ENCODE measurements at regions not wholly inside any gene's neighbourhood (a gene's known extent, or its start where the extent isn't known, plus 50 kb on each side); places are given as distances from the start of the nearest gene placed in this dataset.

- TF ChIP-seq CTCF (IDR thresholded peaks at IDR 0.05) = no peak
- H3K4me1 ChIP-seq (ENCODE audit: control insufficient read depth in 1 of 2, insufficient read depth in 1 of 2, low read depth in 1 of 2, low read length in 1 of 2) = no peaks in the 10 kb centered on the region
- H3K27me3 ChIP-seq = peaks cover 12% of the 10 kb centered on the region
- H3K9me3 ChIP-seq = no peaks in the 10 kb centered on the region
- no peak overlapping the region for H3K27ac ChIP-seq
- H3K36me3 ChIP-seq = no peaks in the 10 kb centered on the region
- no peak overlapping the region for H3K4me3 ChIP-seq (ENCODE audit: low read depth in 1 of 2, low read length in 1 of 2)
These were observed 186.2 kb upstream of the WSCD1 start for GRCh38 chr17:5883775-5884665.

GRCh38 chr17:5885336-5885735, 184.8 kb upstream of the WSCD1 start:
- no peak for TF ChIP-seq CTCF (IDR thresholded peaks at IDR 0.05)
- no peak overlapping the region for H3K4me3 ChIP-seq (ENCODE audit: low read depth in 1 of 2, low read length in 1 of 2)
- H3K9me3 ChIP-seq = no peaks in the 10 kb centered on the region
- no peak overlapping the region for H3K27ac ChIP-seq
- no peaks in the 10 kb centered on the region for H3K4me1 ChIP-seq (ENCODE audit: control insufficient read depth in 1 of 2, insufficient read depth in 1 of 2, low read depth in 1 of 2, low read length in 1 of 2)
- no peaks in the 10 kb centered on the region for H3K27me3 ChIP-seq
- H3K36me3 ChIP-seq = no peaks in the 10 kb centered on the region

GRCh38 chr17:5888811-5889210, 181.4 kb upstream of the WSCD1 start:
- TF ChIP-seq CTCF (IDR thresholded peaks at IDR 0.05) = no peak
- H3K4me3 ChIP-seq (ENCODE audit: low read depth in 1 of 2, low read length in 1 of 2) = no peak overlapping the region
- no peaks in the 10 kb centered on the region for H3K4me1 ChIP-seq (ENCODE audit: control insufficient read depth in 1 of 2, insufficient read depth in 1 of 2, low read depth in 1 of 2, low read length in 1 of 2)
- H3K27ac ChIP-seq = no peak overlapping the region
- H3K27me3 ChIP-seq = no peaks in the 10 kb centered on the region
- H3K9me3 ChIP-seq = no peaks in the 10 kb centered on the region
- no peaks in the 10 kb centered on the region for H3K36me3 ChIP-seq

- Histone ChIP-seq H3K9me3 (no peaks in the 10 kb centered on the region), H3K27ac (no peak overlapping the region), H3K4me1 (ENCODE audit: control insufficient read depth in 1 of 2, insufficient read depth in 1 of 2, low read depth in 1 of 2, low read length in 1 of 2) (no peaks in the 10 kb centered on the region), H3K27me3 (peaks cover 9% of the 10 kb centered on the region), H3K4me3 (ENCODE audit: low read depth in 1 of 2, low read length in 1 of 2) (no peak overlapping the region), H3K36me3 (no peaks in the 10 kb centered on the region)
- no peak for TF ChIP-seq CTCF (IDR thresholded peaks at IDR 0.05)
These were observed 177.1 kb upstream of the WSCD1 start for GRCh38 chr17:5892921-5893675.

GRCh38 chr17:5893741-5894140, 176.4 kb upstream of the WSCD1 start:
- no peak overlapping the region for H3K27ac ChIP-seq
- H3K36me3 ChIP-seq = no peaks in the 10 kb centered on the region
- no peak overlapping the region for H3K4me3 ChIP-seq (ENCODE audit: low read depth in 1 of 2, low read length in 1 of 2)
- peaks cover 9% of the 10 kb centered on the region for H3K27me3 ChIP-seq
- no peak for TF ChIP-seq CTCF (IDR thresholded peaks at IDR 0.05)
- no peaks in the 10 kb centered on the region for H3K4me1 ChIP-seq (ENCODE audit: control insufficient read depth in 1 of 2, insufficient read depth in 1 of 2, low read depth in 1 of 2, low read length in 1 of 2)
- H3K9me3 ChIP-seq = no peaks in the 10 kb centered on the region
